Stimulated activated CD4-positive, alpha-beta T cell treated with anti-CD3 and anti-CD28 coated beads, Interleukin-12 subunit alpha, Interleukin-12 subunit beta, amount 100 ng/mL, for 48 hours (primary cell): ENCODE measurements at regions not wholly inside any gene's neighbourhood (a gene's known extent, or its start where the extent isn't known, plus 50 kb on each side); places are given as distances from the start of the nearest gene placed in this dataset.

Source experiments
- DNase-seq, 3 donors: peaks; one replicate each; pipeline ENCODE4 v3.0.0-alpha.2; 2020; ENCODE audit warnings: low read depth in 2 of 3, low spot score in 1 of 3

GRCh38 chr16:82248677-82249076, 78.7 kb upstream of the MPHOSPH6 start:
- DNase-seq, result no peak

- DNase-seq, result no peak
Observed at GRCh38 chr16:82248012-82248656, 78.1 kb upstream of the MPHOSPH6 start.

- DNase-seq, result no peak
Observed at GRCh38 chr16:82242201-82242600, 72.2 kb upstream of the MPHOSPH6 start.

- no peak for DNase-seq
Observed at GRCh38 chr16:82241469-82242052, 71.5 kb upstream of the MPHOSPH6 start.

GRCh38 chr16:82240111-82240510, 70.1 kb upstream of the MPHOSPH6 start:
- DNase-seq, result no peak

- no peak for DNase-seq
Observed at GRCh38 chr16:82236875-82237274, 66.9 kb upstream of the MPHOSPH6 start.

- DNase-seq, result no peak
Observed at GRCh38 chr16:82236415-82236814, 66.4 kb upstream of the MPHOSPH6 start.

- DNase-seq, result no peak
Observed at GRCh38 chr16:82232806-82233205, 62.8 kb upstream of the MPHOSPH6 start.

- no peak for DNase-seq
Observed at GRCh38 chr16:82231008-82231787, 61.2 kb upstream of the MPHOSPH6 start.

- DNase-seq, result peak; percentile 8 to 64 (median 54)
Observed at GRCh38 chr16:82229800-82230619, 60.0 kb upstream of the MPHOSPH6 start.

- no peak for DNase-seq
Observed at GRCh38 chr16:82226327-82226726, 56.3 kb upstream of the MPHOSPH6 start.

- DNase-seq, result no peak
Observed at GRCh38 chr16:82224821-82225220, 54.8 kb upstream of the MPHOSPH6 start.

GRCh38 chr16:82220541-82220940, 50.5 kb upstream of the MPHOSPH6 start:
- no peak for DNase-seq
